HepG2 (cell line): ENCODE measurements at regions not wholly inside any gene's neighbourhood (a gene's known extent, or its start where the extent isn't known, plus 50 kb on each side); places are given as distances from the start of the nearest gene placed in this dataset.

Source experiments
- ATAC-seq: fragments of 200-7000 bp; cut with Tn5 transposase; 3 replicates; pipeline ENCODE4 v1.9.1; 2020; ENCODE audit warnings: mild to moderate bottlenecking, moderate library complexity
- BruUV-seq: library from RNA; stranded (reverse); fragments of 400-500 nt; replicated peaks from 2 replicates; lab custom pipeline; 2021; lab: Mats Ljungman, UMichigan
- CTCF ChIA-PET: fragments of 300-600 bp; formaldehyde crosslinking; extraction: SDS; loops from one replicate; lab custom pipeline; 2021; ENCODE audit warnings: low total read pairs, inconsistent platforms, low intra/inter-chr PET ratio; lab: Yijun Ruan, JAX
- POLR2A ChIA-PET: fragments of 350-600 bp; sonication (Branson Sonifier 250); formaldehyde crosslinking; loops from one replicate; lab custom pipeline; 2020; ENCODE audit warnings: antibody characterized with exemption, inconsistent platforms; lab: Yijun Ruan, JAX
- DNase-seq: peaks from one replicate; pipeline ENCODE4 v3.0.0-alpha.2; 2015; ENCODE audit warnings: low spot score
- FAIRE-seq: peaks from 3 replicates; lab custom pipeline; 2011; peaks lifted over from hg19 to GRCh38; lab: Jason Lieb, UNC
- H2AFZ ChIP-seq: one replicate; pipeline ENCODE4 v1.6.1; 2011; ENCODE audit warnings: low read length, inconsistent platforms
- H3K27ac ChIP-seq: fragments of 300-600 bp; 3 replicates; pipeline ENCODE4 v1.8.0; 2011; ENCODE audit warnings: mixed run types, mild to moderate bottlenecking, mixed read lengths, low read length, inconsistent platforms; ENCODE audit not compliant: insufficient read depth; ENCODE audit errors: extremely low read length
- H3K27me3 ChIP-seq, 2 experiments: fragments of 200-600 bp in 1 of 2; 2 replicates in 1 of 2; 3 replicates in 1 of 2; pipeline versions ENCODE4 v1.6.0 to v1.8.0; 2011; ENCODE audit warnings: low read length in 2 of 2, mild to moderate bottlenecking in 2 of 2, moderate library complexity in 2 of 2, inconsistent platforms in 1 of 2; ENCODE audit not compliant: insufficient read depth in 2 of 2, control insufficient read depth in 1 of 2
- H3K36me3 ChIP-seq, 2 experiments: fragments of 200-600 bp in 1 of 2; replicated peaks in 1 of 2; 2 replicates in 1 of 2; 3 replicates in 1 of 2; pipeline versions ENCODE4 v1.5.1 to v1.8.0; 2011; ENCODE audit warnings: low read length in 2 of 2, inconsistent platforms in 1 of 2; ENCODE audit not compliant: insufficient read depth in 2 of 2, control insufficient read depth in 1 of 2
- H3K4me1 ChIP-seq: 2 replicates; pipeline ENCODE4 v1.5.1; 2012; ENCODE audit warnings: low read length, inconsistent platforms; ENCODE audit not compliant: insufficient read depth
- H3K4me2 ChIP-seq: 2 replicates; pipeline ENCODE4 v1.6.0; 2011; ENCODE audit warnings: low read depth, low read length, inconsistent platforms
- H3K4me3 ChIP-seq, 3 experiments: fragments of 200-600 bp in 1 of 3; sonication (generic), shearing (Covaris generic) in 1 of 3; replicated peaks in 1 of 3; 2 replicates each; pipeline ENCODE4 v1.5.1; 2011 to 2016; ENCODE audit warnings: low read length in 3 of 3, inconsistent platforms in 2 of 3, low read depth in 2 of 3, mild to moderate bottlenecking in 2 of 3, control low read depth in 1 of 3, mixed read lengths in 1 of 3; ENCODE audit not compliant: insufficient read depth in 1 of 3
- H3K79me2 ChIP-seq: one replicate; pipeline ENCODE4 v1.6.1; 2011; ENCODE audit warnings: low read length, inconsistent platforms; ENCODE audit not compliant: insufficient read depth
- H3K9ac ChIP-seq: 2 replicates; pipeline ENCODE4 v1.6.0; 2011; ENCODE audit warnings: mild to moderate bottlenecking, low read depth, low read length, inconsistent platforms; ENCODE audit not compliant: insufficient read depth
- H3K9me3 ChIP-seq: 2 replicates; pipeline ENCODE4 v1.5.1; 2012; ENCODE audit warnings: mild to moderate bottlenecking, low read length
- H4K20me1 ChIP-seq: 2 replicates; pipeline ENCODE4 v1.6.0; 2011; ENCODE audit warnings: inconsistent platforms, mild to moderate bottlenecking, low read length, moderate library complexity; ENCODE audit not compliant: insufficient read depth
- FOXJ3 ChIP-seq: sonication (generic); formaldehyde crosslinking; IDR thresholded peaks from 2 replicates; pipeline ENCODE4 v1.4.0; 2020; ENCODE audit warnings: missing genetic modification reagents, mild to moderate bottlenecking, borderline replicate concordance
- NAIF1 ChIP-seq: sonication (generic); formaldehyde crosslinking; IDR thresholded peaks from 2 replicates; pipeline ENCODE4 v1.5.0; 2020; ENCODE audit warnings: mild to moderate bottlenecking, missing genetic modification reagents, borderline replicate concordance
- PBX2 ChIP-seq: IDR thresholded peaks from 2 replicates; pipeline ENCODE4 v1.6.1; 2016; ENCODE audit warnings: control low read depth
- REXO4 ChIP-seq: sonication (generic); formaldehyde crosslinking; IDR thresholded peaks from 2 replicates; pipeline ENCODE4 v1.8.0; 2022; ENCODE audit warnings: missing genetic modification reagents, mild to moderate bottlenecking, borderline replicate concordance
- TMF1 ChIP-seq: sonication (generic); formaldehyde crosslinking; IDR thresholded peaks from 2 replicates; pipeline ENCODE4 v1.8.1; 2022; ENCODE audit warnings: low read depth, missing genetic modification reagents
- ZNF253 ChIP-seq: sonication (generic); formaldehyde crosslinking; IDR thresholded peaks from 2 replicates; pipeline ENCODE4 v1.8.0; 2022; ENCODE audit warnings: mild to moderate bottlenecking, missing genetic modification reagents, borderline replicate concordance
- ZNF318 ChIP-seq: sonication (generic); formaldehyde crosslinking; IDR thresholded peaks from 2 replicates; pipeline ENCODE4 v1.4.0; 2020; ENCODE audit warnings: mild to moderate bottlenecking, missing genetic modification reagents
- ZNF335 ChIP-seq: sonication (generic); formaldehyde crosslinking; IDR thresholded peaks from 2 replicates; pipeline ENCODE4 v1.4.0; 2020; ENCODE audit warnings: missing genetic modification reagents
- ZNF766 ChIP-seq: sonication (generic); formaldehyde crosslinking; IDR thresholded peaks from 2 replicates; pipeline ENCODE4 v1.5.0; 2020; ENCODE audit warnings: missing genetic modification reagents, borderline replicate concordance
- WGBS: methylation state at CpG from one replicate; pipeline ENCODE4 v1.1.6; 2017; ENCODE audit warnings: low lambda C conversion rate; 5-methylcytosine and 5-hydroxymethylcytosine counted together
- in situ Hi-C: cut with HindIII; loops from 2 replicates; pipeline ENCODE4 v1.10.0; 2017; ENCODE audit warnings: low pct_unique_long_range_greater_than_20kb; ENCODE audit not compliant: extremely low pct_ligation_motif_present
- intact Hi-C: fragments of 100-400 bp; cut with micrococcal nuclease; formaldehyde crosslinking; loops from one replicate; pipeline ENCODE4 v1.10.0; 2022; ENCODE audit not compliant: unreplicated experiment
- TF ChIP-seq, protein P1 (sequence below): sonication (generic); formaldehyde crosslinking; IDR thresholded peaks from 2 replicates; pipeline ENCODE4 v1.5.0; 2020; ENCODE audit warnings: mild to moderate bottlenecking, missing genetic modification reagents, borderline replicate concordance

DNA sequence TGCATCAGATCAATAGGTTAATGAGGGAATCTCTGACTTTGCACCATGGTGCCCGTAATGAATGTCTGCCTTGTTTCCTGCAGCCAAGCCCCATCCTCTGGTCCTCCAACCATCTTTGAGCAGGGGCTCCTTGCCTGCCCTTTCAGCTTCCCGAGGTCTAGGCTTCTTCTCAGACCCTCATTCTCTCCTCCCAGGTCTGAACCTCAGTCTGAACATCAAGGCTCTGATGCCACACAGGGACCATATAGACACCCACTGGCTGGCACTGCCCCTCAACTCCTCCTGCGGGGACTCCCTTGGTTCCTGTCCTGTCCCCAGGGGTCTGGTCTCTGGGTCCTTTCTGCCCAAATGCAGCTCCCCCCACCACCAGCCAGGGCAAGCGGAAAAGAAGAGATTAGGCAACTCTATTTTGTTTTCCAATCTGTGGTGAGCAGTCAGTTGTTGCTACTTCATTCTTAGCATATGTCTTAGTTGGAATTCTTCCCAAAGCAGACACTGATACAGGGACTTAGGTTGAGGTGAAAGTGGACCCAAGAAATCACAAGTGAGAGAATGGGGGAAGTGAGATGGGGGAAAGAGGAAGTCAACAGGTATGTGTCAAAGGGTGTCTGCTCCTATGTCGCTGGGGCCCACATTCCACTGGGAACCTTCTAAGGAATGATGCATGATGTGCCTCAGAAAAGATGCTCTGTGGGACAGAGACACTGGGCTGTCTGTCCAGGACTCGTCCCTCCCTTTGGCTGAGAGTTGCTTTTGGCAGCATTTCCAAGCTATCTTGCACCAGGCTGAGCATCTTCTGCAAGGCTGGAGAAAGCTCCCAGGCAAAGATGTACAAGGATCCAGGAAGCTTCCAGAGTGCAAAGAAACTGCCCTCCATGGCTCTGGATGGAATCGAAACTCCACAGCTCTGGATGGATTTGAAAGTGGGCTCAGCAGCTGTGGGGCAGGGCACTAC, 1096.5 kb upstream of the TMEM132C start (continued):
- TF ChIP-seq FOXJ3 (CRISPR knock-in tag), result no peak
- no peak for TF ChIP-seq ZNF253 (CRISPR knock-in tag)
- no peak for TF ChIP-seq NAIF1 (CRISPR knock-in tag)
- no peak for TF ChIP-seq TMF1 (CRISPR knock-in tag)
- TF ChIP-seq REXO4, result no peak
- TF ChIP-seq PBX2, result no peak

DNA sequence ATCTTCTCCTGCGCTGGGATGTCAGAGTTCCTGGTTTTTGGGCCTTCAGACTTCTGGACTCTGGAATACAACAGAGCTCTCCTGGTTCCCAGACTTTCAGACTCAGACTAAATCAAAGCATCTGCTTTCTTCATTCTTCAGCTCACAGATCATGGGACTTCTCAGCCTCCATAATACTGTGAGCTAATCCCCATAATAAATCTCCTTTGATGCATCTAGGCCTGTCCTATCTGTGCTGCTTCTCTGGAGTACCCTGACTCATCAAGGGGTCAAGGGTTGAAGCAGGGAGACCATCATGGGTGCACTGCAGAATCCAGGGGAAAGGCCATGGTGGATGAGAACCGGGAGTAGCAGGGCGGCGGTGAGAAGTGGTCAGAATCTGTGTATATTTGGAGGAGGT, 1094.1 kb upstream of the TMEM132C start:
- ATAC-seq, result no peak
- no peaks in the 10 kb centered on the region for H3K27me3 ChIP-seq
- ChIA-PET CTCF (no interaction called here), POLR2A (no interaction called here)
- intact Hi-C loops (loop anchor here (10.0 kb wide), 1 partner anchor 62 kb away; no protein-coding TSS in a partner anchor), in situ Hi-C loops (no loop called here)
- no peaks in the 10 kb centered on the region for H3K36me3 ChIP-seq
- H3K9me3 ChIP-seq, result peaks cover 47% of the 10 kb centered on the region
- no peaks in the 10 kb centered on the region for H3K4me1 ChIP-seq
- no peaks in the 10 kb centered on the region for H4K20me1 ChIP-seq
- no peak overlapping the region for H3K27ac ChIP-seq
- H3K79me2 ChIP-seq, result no peaks in the 10 kb centered on the region
- no peak overlapping the region for H3K4me2 ChIP-seq
- no peak for FAIRE-seq
- no peak overlapping the region for H3K4me3 ChIP-seq
- H3K9ac ChIP-seq, result no peak overlapping the region
- DNase-seq, result no peak
- WGBS, result 38% methylated on average over 4 of the region's 4 CpGs
- no TSS peak for BruUV-seq
- no peak overlapping the region for H2AFZ ChIP-seq
- TF ChIP-seq, protein P1, sequence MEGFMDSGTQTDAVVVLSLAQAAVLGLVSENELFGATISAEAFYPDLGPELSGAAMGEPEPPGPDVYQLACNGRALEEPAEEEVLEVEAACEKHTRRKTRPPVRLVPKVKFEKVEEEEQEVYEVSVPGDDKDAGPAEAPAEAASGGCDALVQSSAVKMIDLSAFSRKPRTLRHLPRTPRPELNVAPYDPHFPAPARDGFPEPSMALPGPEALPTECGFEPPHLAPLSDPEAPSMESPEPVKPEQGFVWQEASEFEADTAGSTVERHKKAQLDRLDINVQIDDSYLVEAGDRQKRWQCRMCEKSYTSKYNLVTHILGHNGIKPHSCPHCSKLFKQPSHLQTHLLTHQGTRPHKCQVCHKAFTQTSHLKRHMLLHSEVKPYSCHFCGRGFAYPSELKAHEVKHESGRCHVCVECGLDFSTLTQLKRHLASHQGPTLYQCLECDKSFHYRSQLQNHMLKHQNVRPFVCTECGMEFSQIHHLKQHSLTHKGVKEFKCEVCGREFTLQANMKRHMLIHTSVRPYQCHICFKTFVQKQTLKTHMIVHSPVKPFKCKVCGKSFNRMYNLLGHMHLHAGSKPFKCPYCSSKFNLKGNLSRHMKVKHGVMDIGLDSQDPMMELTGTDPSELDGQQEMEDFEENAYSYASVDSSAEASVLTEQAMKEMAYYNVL (CRISPR knock-in tag), result no peak
- TF ChIP-seq ZNF335 (CRISPR knock-in tag) (no peak), ZNF766 (no peak), ZNF318 (no peak)
